ENCODE measurements at regions not wholly inside any gene's neighbourhood (a gene's known extent, or its start where the extent isn't known, plus 50 kb on each side); places are given as distances from the start of the nearest gene placed in this dataset.

DNA sequence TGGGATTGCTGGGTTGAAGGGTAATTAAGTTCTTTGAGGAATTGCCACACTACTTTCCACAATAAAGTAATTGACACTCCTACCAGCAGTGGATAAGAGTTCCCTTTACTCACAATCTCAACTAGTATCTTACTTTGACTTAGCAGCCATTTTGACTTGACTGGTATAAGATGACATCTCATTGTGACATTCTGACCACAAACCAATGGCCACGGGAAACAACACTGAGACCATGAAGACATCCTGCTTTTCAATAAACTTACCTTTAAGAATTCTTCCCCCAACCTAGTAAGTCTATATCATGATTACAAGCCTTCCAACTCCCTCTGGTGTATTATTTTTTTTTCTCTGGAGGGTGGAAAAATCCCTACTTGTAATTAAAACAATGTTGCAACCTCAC, 66.9 kb upstream of the WDR1 start:
- no peak for TF ChIP-seq ZNF274 (IDR thresholded peaks at IDR 0.05; ENCODE audit: low read depth, low read length)
- no peak for TF ChIP-seq YY1 (IDR thresholded peaks at IDR 0.05; ENCODE audit: insufficient read depth, insufficient read length)

Measured in NT2/D1 (cell line).